NT2/D1 (cell line): ENCODE measurements at regions not wholly inside any gene's neighbourhood (a gene's known extent, or its start where the extent isn't known, plus 50 kb on each side); places are given as distances from the start of the nearest gene placed in this dataset.

ENCODE experiments used
- SUZ12 ChIP-seq: IDR thresholded peaks from 2 replicates; pipeline ENCODE4 v1.6.1; 2011; ENCODE audit not compliant: insufficient read length, insufficient read depth; ENCODE audit errors: extremely low read depth
- YY1 ChIP-seq: IDR thresholded peaks from 2 replicates; pipeline ENCODE4 v1.6.1; 2011; ENCODE audit not compliant: insufficient read length, insufficient read depth
- ZNF274 ChIP-seq: IDR thresholded peaks from 2 replicates; pipeline ENCODE4 v1.6.1; 2011; ENCODE audit warnings: mild to moderate bottlenecking, low read depth, low read length

- TF ChIP-seq ZNF274 (no peak), SUZ12 (no peak), YY1 (no peak)
Observed at GRCh38 chrX:794311-794710, 163.7 kb downstream of the SHOX start.
